ENCODE measurements at regions not wholly inside any gene's neighbourhood (a gene's known extent, or its start where the extent isn't known, plus 50 kb on each side); places are given as distances from the start of the nearest gene placed in this dataset.
"Not testable (repeated sequence)": the region's sequence is repeated elsewhere in the genome, so short reads cannot be mapped to it uniquely, and the experiment has no call there.

DNA sequence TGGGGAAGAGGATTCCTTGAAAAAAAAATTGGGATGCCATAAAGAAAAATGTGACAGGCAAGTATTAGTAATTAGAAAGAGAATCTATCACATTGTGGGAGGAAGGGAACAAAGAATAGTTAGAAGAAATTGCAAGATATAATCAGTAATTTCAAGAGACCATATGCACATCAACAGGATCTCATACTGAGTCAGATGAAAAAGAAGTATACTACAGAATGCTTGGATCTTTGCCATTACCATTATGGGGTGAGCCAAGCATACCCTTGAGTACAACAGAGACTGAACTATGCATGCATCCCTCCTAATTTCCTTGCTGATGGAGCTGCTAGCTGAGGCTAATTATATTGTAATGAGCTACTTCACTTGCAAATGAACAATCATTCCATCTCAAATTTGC, 287.6 kb downstream of the PAPSS1 start:
- no peak for DNase-seq
- no peaks in the 10 kb centered on the region for H3K36me3 ChIP-seq
- H3K27ac ChIP-seq (replicated peaks) = no peak overlapping the region
- H3K9me3 ChIP-seq (replicated peaks) = peaks cover 2% of the 10 kb centered on the region
- intact Hi-C loops (cut with micrococcal nuclease) = no loop called here
- TF ChIP-seq CTCF (IDR thresholded peaks at IDR 0.05; ENCODE audit: borderline replicate concordance) = no peak
- H3K4me1 ChIP-seq = no peaks in the 10 kb centered on the region
- no peaks in the 10 kb centered on the region for H3K27me3 ChIP-seq (ENCODE audit: low read depth)
- H3K4me3 ChIP-seq = no peak overlapping the region

DNA sequence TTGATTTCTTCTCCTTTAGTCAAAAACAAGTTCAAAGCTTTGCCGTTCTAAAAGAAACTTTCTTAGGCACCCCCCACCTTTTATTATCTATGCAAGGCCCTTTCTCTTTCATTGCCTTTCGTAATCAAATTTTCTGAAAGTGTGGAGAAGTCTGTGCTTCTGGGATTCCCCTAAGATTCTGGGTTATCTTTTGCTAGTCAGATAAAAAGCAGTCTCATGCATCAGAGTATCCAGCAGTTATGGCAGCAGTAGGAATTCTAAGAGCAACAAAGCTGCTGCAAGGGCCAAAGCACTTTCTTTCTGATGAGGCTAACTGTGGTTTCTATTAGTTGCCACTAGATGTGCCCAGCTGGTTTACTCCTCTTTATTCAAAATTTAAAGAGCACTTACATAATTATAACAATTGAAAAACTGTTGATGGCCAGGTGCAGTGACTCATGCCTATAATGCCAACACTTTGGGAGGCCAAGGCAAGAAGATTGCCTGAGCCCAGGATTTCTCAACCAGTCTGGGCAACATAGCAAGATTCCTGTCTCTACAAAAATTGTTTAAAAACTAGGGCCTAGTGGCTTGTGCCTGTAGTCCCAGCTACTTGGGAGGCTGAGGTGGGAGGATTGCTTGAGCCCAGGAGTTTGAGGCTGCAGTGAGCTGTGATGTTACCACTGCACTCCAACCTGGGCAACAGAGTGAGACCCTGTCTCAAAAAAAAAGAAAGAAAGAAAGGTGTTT, 296.2 kb downstream of the PAPSS1 start:
- intact Hi-C loops (cut with micrococcal nuclease) = no loop called here
- no peak for TF ChIP-seq CTCF (IDR thresholded peaks at IDR 0.05; ENCODE audit: borderline replicate concordance)
- no peak for DNase-seq
- H3K9me3 ChIP-seq (replicated peaks) = peaks cover 3% of the 10 kb centered on the region
- H3K27me3 ChIP-seq (ENCODE audit: low read depth) = no peaks in the 10 kb centered on the region
- H3K27ac ChIP-seq (replicated peaks) = no peak overlapping the region
- no peak overlapping the region for H3K4me3 ChIP-seq
- H3K36me3 ChIP-seq = no peaks in the 10 kb centered on the region
- no peaks in the 10 kb centered on the region for H3K4me1 ChIP-seq

DNA sequence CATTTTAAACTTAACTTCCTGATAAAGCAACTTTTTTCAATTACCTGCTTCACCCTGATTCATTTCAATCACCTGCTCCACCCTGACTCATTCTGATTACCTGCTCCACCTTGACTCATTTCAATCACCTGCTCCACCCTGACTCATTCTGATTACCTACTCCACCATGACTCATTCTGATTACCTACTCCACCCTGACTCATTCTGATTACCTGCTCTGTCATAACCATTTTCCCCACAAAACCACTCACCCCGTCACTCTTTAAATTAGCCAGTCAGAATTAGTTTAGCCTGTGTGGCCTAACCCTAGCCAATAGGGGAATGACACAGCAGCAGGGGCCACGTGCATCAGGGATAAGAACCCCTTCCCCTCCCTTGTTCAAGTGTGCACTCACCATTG, 300.5 kb downstream of the PAPSS1 start:
- H3K4me1 ChIP-seq; H3K4me3 ChIP-seq; H3K9me3 ChIP-seq (replicated peaks); DNase-seq; intact Hi-C loops (cut with micrococcal nuclease); H3K36me3 ChIP-seq; H3K27me3 ChIP-seq (ENCODE audit: low read depth); H3K27ac ChIP-seq (replicated peaks): not testable (repeated sequence)

DNA sequence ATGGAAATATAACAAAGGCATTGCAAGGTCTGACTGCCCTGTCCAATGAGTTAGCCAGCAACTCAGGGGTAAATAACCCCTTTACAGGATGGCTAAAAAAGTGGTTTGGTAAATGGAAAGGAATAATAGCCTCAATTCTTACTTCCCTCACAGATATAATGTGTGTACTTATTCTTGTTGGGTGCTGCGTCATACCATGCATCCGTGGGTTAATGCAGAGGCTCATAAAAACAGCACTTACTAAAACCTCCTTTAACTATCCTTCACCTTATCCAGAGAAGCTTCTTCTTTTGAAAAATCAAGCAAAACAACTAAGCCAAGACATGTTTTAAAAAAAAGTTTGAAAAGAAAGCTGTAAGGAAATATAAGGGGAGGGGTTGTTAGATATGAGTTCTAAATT, 301.0 kb downstream of the PAPSS1 start:
- Histone ChIP-seq H3K36me3 (no peaks in the 10 kb centered on the region), H3K27me3 (ENCODE audit: low read depth) (no peaks in the 10 kb centered on the region), H3K4me3 (no peak overlapping the region), H3K4me1 (no peaks in the 10 kb centered on the region), H3K27ac (replicated peaks) (no peak overlapping the region), H3K9me3 (replicated peaks) (peaks cover 3% of the 10 kb centered on the region)
- DNase-seq = no peak
- TF ChIP-seq CTCF (IDR thresholded peaks at IDR 0.05; ENCODE audit: borderline replicate concordance) = no peak
- intact Hi-C loops (cut with micrococcal nuclease) = no loop called here

DNA sequence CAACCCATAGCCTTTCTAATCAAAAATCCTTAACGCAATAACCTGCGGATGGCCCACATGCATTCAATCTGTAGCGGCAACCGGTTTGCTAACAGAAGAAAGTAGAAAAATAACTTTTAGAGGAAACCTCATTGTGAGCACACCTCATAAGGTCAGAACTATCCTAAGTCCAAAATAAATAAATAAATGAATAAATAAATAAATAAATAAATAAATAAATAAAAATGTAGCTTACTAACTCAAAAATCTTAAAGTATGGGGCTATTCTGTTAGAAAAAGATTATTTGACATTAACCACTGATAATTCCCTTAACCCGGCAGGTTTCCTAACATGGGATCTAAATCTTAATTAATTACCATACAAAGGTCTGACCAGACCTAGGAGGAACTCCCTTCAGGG, 304.5 kb downstream of the PAPSS1 start:
- H3K36me3 ChIP-seq; H3K4me3 ChIP-seq; intact Hi-C loops (cut with micrococcal nuclease); DNase-seq; H3K27me3 ChIP-seq (ENCODE audit: low read depth); H3K4me1 ChIP-seq; H3K27ac ChIP-seq (replicated peaks): not testable (repeated sequence)
- peaks cover 23% of the 10 kb centered on the region for H3K9me3 ChIP-seq (replicated peaks)

DNA sequence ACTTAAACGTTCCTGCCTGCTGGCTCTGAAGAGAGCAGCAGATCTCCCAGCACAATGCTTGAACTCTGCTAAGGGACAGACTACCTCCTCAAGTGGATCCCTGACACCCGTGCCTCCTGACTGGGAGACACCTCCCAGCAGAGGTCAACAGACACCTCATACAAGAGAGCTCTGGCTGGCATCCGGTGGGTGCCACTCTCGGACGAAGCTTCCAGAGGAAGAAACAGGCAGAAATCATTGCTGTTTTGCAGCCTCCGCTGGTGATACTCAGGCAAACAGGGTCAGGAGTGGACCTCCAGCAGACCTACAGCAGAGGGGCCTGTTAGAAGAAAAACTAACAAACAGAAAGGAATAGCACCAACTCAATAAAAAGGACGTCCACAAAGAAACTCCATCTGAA, 310.2 kb downstream of the PAPSS1 start:
- peaks cover 34% of the 10 kb centered on the region for H3K9me3 ChIP-seq (replicated peaks)
- H3K4me1 ChIP-seq; intact Hi-C loops (cut with micrococcal nuclease); H3K27me3 ChIP-seq (ENCODE audit: low read depth); H3K36me3 ChIP-seq; H3K4me3 ChIP-seq; H3K27ac ChIP-seq (replicated peaks); DNase-seq: not testable (repeated sequence)

GRCh38 chr4:107408968-107409367, 311.1 kb downstream of the PAPSS1 start:
- Histone ChIP-seq H3K4me3 (no peak overlapping the region), H3K27ac (replicated peaks) (no peak overlapping the region)

More at GRCh38 chr4:107408968-107409367, 311.1 kb downstream of the PAPSS1 start:
- Histone ChIP-seq H3K9me3 (replicated peaks) (peaks cover 34% of the 10 kb centered on the region), H3K36me3 (no peaks in the 10 kb centered on the region), H3K27me3 (ENCODE audit: low read depth) (no peaks in the 10 kb centered on the region), H3K4me1 (no peaks in the 10 kb centered on the region)
- DNase-seq = no peak
- intact Hi-C loops (cut with micrococcal nuclease) = no loop called here
- TF ChIP-seq CTCF (IDR thresholded peaks at IDR 0.05; ENCODE audit: borderline replicate concordance) = no peak

Data from left ventricle myocardium inferior (tissue), 1 donor.